CD4-positive, CD25-positive, alpha-beta regulatory T cell (primary cell): ENCODE measurements at regions not wholly inside any gene's neighbourhood (a gene's known extent, or its start where the extent isn't known, plus 50 kb on each side); places are given as distances from the start of the nearest gene placed in this dataset.

Experiments
- ATAC-seq, 2 donors: fragments of 150-1000 bp; cut with Tn5 transposase; one replicate each; pipeline ENCODE4 v1.10.0; 2021; ENCODE audit warnings: low read depth in 2 of 2, moderate number of reproducible peaks in 2 of 2, moderate library complexity in 1 of 2
- DNase-seq, 3 donors: peaks; one replicate each; pipeline versions ENCODE4 v3.0.0 to v3.0.0-alpha.2; 2012 to 2022; ENCODE audit warnings: mixed read lengths in 1 of 3
- H3K27ac ChIP-seq: one replicate; pipeline ENCODE4 v1.7.0; 2013; ENCODE audit warnings: mild to moderate bottlenecking, low read length; ENCODE audit not compliant: insufficient read depth, poor library complexity, severe bottlenecking
- H3K27me3 ChIP-seq: one replicate; pipeline ENCODE4 v1.7.0; 2013; ENCODE audit warnings: low read length; ENCODE audit not compliant: control insufficient read depth, insufficient read depth
- H3K36me3 ChIP-seq: one replicate; pipeline ENCODE4 v1.7.0; 2013; ENCODE audit warnings: mild to moderate bottlenecking, low read length, moderate library complexity; ENCODE audit not compliant: control insufficient read depth, insufficient read depth
- H3K4me1 ChIP-seq: 2 replicates; pipeline ENCODE4 v1.7.0; 2013; ENCODE audit warnings: mild to moderate bottlenecking, low read length; ENCODE audit not compliant: insufficient read depth, control insufficient read depth, poor library complexity, severe bottlenecking
- H3K4me3 ChIP-seq: one replicate; pipeline ENCODE4 v1.7.0; 2013; ENCODE audit warnings: low read depth, mild to moderate bottlenecking, low read length, moderate library complexity
- H3K9me3 ChIP-seq, 2 experiments: 1 replicate in 1 of 2; 2 replicates in 1 of 2; pipeline ENCODE4 v1.7.0; 2013; ENCODE audit warnings: low read length in 2 of 2, mild to moderate bottlenecking in 1 of 2, moderate library complexity in 1 of 2; ENCODE audit not compliant: control insufficient read depth in 2 of 2
- H3K27ac Mint-ChIP-seq, 3 donors: one replicate each; pipeline ENCODE4 v1.8.0; 2020 to 2022; ENCODE audit warnings: mild to moderate bottlenecking in 3 of 3, mixed read lengths in 3 of 3, moderate library complexity in 2 of 3
- H3K27me3 Mint-ChIP-seq: one replicate; pipeline ENCODE4 v1.8.0; 2022; ENCODE audit warnings: mild to moderate bottlenecking, mixed read lengths
- H3K36me3 Mint-ChIP-seq: one replicate; pipeline ENCODE4 v1.8.0; 2020; ENCODE audit warnings: mixed read lengths
- H3K4me1 Mint-ChIP-seq, 4 donors: one replicate each; pipeline ENCODE4 v1.8.0; 2020 to 2022; ENCODE audit warnings: mixed read lengths in 4 of 4, mild to moderate bottlenecking in 1 of 4
- H3K4me3 Mint-ChIP-seq, 4 donors: one replicate each; pipeline ENCODE4 v1.8.0; 2020 to 2022; ENCODE audit warnings: mild to moderate bottlenecking in 4 of 4, mixed read lengths in 4 of 4, moderate library complexity in 3 of 4
- H3K9me3 Mint-ChIP-seq, 7 donors: one replicate each; pipeline ENCODE4 v1.8.0; 2020 to 2022; ENCODE audit warnings: mixed read lengths in 7 of 7, mild to moderate bottlenecking in 3 of 7, moderate library complexity in 2 of 7

DNA sequence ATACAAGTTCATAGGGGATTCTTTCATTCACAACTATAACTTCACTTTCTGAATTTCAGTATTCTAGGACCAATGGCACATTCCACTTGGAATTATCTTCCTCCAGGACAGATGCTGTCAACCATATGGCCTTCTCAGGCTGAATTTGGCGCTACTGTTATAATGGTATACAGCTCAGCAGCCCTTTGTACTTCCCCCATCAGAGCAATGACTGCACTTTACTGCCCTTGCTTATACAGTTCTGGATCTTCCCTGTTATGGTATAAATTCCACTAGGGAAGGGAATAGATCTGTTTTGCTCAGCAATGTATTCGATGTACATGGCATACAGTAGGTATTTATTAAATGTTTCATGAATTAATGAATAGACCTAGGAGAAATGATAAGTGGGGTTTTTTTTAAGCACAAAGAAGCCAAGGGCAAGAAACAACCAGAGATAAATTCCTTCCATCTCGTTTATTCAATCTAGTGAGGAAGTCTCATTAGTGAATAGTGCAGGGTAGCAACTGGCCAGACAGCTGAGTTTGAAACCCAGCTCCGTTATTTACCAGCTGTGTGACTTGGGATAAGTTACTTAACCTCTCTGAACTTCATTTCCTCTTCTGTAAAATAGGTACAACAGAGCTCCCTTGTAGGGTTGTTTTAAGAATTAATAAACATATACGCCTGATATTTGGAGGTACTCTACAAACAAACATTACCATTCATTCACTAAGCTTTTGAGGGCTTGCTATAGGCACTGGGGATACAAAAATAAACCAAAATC lies 97.1 kb upstream of the PRDM1 start:
- H3K4me1 ChIP-seq, result peaks cover 31% of the 10 kb centered on the region
- Mint-ChIP-seq H3K9me3 (peaks cover 0 to 3% (median 0%) of the 10 kb centered on the region in 7 donors), H3K27ac (no peak overlapping the region), H3K4me1 (peaks cover 5 to 36% (median 22%) of the 10 kb centered on the region in 4 donors), H3K36me3 (no peaks in the 10 kb centered on the region), H3K27me3 (peaks cover 43% of the 10 kb centered on the region), H3K4me3 (peak overlapping the region in 1 of 4 donors; percentile 86)
- peaks cover 12% of the 10 kb centered on the region for H3K27me3 ChIP-seq
- no peak overlapping the region for H3K4me3 ChIP-seq
- DNase-seq (no peak), ATAC-seq (no peak)
- no peak overlapping the region for H3K27ac ChIP-seq
- H3K9me3 ChIP-seq, result no peaks in the 10 kb centered on the region
- no peaks in the 10 kb centered on the region for H3K36me3 ChIP-seq

DNA sequence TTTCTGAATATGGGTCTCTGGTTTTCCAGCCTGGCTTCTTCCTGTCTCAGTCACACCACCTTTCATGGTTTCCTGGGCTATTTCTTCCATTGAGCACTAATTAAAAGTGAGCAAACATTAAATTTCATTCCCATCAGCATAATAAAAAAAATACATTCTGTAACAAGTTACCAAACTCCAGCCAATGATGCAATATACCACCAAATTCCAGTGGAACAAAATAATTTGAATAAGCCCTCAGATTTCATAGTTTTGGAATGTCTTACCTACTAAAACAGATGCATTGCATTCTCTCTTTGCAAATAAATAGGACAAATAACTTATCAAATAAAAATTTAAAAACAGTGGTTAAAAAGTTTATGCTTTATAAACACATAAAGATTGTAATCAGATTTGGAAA lies 97.8 kb upstream of the PRDM1 start:
- peak overlapping the region in 1 of 4 donors; percentile 4 for H3K4me3 Mint-ChIP-seq
- no peak for ATAC-seq
- H3K27ac Mint-ChIP-seq, result no peak overlapping the region
- no peaks in the 10 kb centered on the region for H3K36me3 Mint-ChIP-seq
- H3K36me3 ChIP-seq, result no peaks in the 10 kb centered on the region
- H3K4me1 Mint-ChIP-seq, result peaks cover 5 to 30% (median 16%) of the 10 kb centered on the region in 4 donors
- peaks cover 25% of the 10 kb centered on the region for H3K4me1 ChIP-seq
- H3K4me3 ChIP-seq, result no peak overlapping the region
- H3K27me3 Mint-ChIP-seq, result peaks cover 41% of the 10 kb centered on the region
- no peak for DNase-seq
- no peak overlapping the region for H3K27ac ChIP-seq
- peaks cover 0 to 3% (median 0%) of the 10 kb centered on the region in 7 donors for H3K9me3 Mint-ChIP-seq
- no peaks in the 10 kb centered on the region for H3K9me3 ChIP-seq
- peaks cover 12% of the 10 kb centered on the region for H3K27me3 ChIP-seq

DNA sequence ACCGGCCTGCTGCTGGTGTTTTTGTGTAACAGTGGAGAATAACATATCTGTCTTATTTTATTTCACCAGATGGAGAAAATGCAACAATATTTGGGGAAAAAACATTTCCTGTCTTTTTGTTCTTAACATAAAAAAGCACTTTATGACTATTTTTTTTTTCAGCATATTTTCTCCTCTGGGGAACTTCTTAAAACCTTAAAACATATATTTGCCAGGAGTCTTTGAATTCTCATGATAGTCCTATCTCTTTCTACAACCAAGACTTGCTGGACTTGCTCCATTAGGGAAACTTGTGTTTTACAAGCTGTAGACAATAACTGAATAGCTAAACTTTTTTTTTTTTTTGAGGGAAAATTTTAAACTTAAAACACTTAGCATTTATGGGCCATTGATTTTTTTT lies 98.6 kb upstream of the PRDM1 start:
- H3K27ac ChIP-seq, result no peak overlapping the region
- no peak overlapping the region for H3K4me3 ChIP-seq
- peaks cover 18% of the 10 kb centered on the region for H3K4me1 ChIP-seq
- DNase-seq (no peak), ATAC-seq (no peak)
- Mint-ChIP-seq H3K4me3 (peak overlapping the region in 1 of 4 donors; percentile 12), H3K9me3 (peaks cover 0 to 3% (median 0%) of the 10 kb centered on the region in 7 donors), H3K27me3 (peaks cover 37% of the 10 kb centered on the region), H3K4me1 (peaks cover 5 to 24% (median 12%) of the 10 kb centered on the region in 4 donors), H3K27ac (no peak overlapping the region), H3K36me3 (no peaks in the 10 kb centered on the region)
- H3K27me3 ChIP-seq, result peaks cover 12% of the 10 kb centered on the region
- H3K9me3 ChIP-seq, result no peaks in the 10 kb centered on the region
- H3K36me3 ChIP-seq, result no peaks in the 10 kb centered on the region

DNA sequence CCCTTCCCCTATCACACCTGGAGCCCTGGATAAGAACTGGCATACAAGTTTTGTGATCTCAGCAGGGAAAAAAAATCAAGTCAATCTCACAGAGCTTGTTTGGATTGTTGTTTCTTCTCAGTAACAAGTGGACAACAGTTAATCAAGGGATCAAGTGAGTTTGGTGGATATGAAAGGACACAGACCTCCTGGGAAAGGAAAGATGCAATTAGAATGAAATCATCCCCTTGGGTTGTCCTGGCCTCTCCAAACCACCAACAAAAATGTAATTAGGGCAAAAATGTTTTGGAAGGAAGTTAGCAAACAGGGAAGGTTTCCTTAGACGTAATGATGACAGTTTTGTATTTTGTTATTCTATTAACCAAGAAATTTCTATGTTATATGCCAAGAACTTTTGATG lies 99.1 kb upstream of the PRDM1 start:
- H3K9me3 ChIP-seq, result no peaks in the 10 kb centered on the region
- no peak overlapping the region for H3K27ac Mint-ChIP-seq
- H3K4me1 Mint-ChIP-seq, result peaks cover 5 to 26% (median 14%) of the 10 kb centered on the region in 4 donors
- peaks cover 0 to 3% (median 0%) of the 10 kb centered on the region in 7 donors for H3K9me3 Mint-ChIP-seq
- ATAC-seq (no peak), DNase-seq (no peak)
- peaks cover 12% of the 10 kb centered on the region for H3K27me3 ChIP-seq
- peaks cover 37% of the 10 kb centered on the region for H3K27me3 Mint-ChIP-seq
- peaks cover 19% of the 10 kb centered on the region for H3K4me1 ChIP-seq
- no peaks in the 10 kb centered on the region for H3K36me3 ChIP-seq
- no peaks in the 10 kb centered on the region for H3K36me3 Mint-ChIP-seq
- no peak overlapping the region for H3K4me3 ChIP-seq
- H3K27ac ChIP-seq, result no peak overlapping the region
- peak overlapping the region in 1 of 4 donors; percentile 12 for H3K4me3 Mint-ChIP-seq

DNA sequence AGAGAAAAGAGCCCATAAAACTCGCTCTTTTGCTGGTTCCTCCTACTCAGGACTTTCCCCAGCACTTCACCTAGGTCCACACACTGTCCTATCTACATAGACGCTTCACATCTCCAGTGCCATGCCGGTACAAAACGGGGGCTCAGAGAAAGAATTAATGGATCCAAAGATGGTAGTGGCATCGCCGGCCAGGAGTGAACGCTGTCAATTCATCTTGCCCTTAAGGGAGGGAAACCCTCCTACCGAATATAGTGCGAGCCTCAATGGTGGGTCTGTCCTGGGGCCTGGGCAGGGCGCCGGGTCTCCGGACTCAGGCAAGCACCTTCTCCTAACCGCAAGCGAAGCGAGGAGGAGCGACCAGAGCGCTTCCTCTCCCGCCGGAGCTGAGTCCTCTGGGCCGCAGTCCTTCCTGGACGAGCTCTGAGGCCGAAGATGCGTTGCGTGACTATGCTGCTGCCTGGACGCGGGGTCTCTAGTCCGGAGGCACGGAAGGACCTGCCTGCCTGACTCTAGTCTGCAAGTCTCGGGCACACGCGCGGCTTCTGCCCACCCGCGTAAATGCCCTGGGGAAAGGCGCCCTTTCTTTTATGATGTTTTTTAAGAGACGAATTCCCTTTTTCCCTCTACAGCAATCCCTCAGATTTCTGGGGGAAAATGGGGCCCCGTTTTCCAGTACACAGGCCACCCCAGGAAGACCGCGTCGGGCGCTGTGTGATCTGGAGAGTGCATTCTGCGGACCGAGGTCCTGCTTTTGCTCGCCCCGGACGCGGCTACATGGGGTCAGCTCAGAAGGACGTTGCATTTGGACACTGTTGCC lies 100.1 kb upstream of the PRDM1 start:
- no peak overlapping the region for H3K27ac ChIP-seq
- H3K9me3 ChIP-seq, result no peaks in the 10 kb centered on the region
- H3K27ac Mint-ChIP-seq, result no peak overlapping the region
- DNase-seq (peak in 1 of 3 donors; percentile 42), ATAC-seq (no peak)
- H3K4me3 ChIP-seq, result no peak overlapping the region
- peaks cover 12% of the 10 kb centered on the region for H3K27me3 ChIP-seq
- H3K27me3 Mint-ChIP-seq, result peaks cover 37% of the 10 kb centered on the region
- peak overlapping the region in 2 of 4 donors; percentile 26 to 27 for H3K4me3 Mint-ChIP-seq
- H3K9me3 Mint-ChIP-seq, result peaks cover 0 to 3% (median 0%) of the 10 kb centered on the region in 7 donors
- H3K4me1 ChIP-seq, result peaks cover 23% of the 10 kb centered on the region
- peaks cover 6 to 27% (median 11%) of the 10 kb centered on the region in 4 donors for H3K4me1 Mint-ChIP-seq
- H3K36me3 Mint-ChIP-seq, result peaks cover under 1% of the 10 kb centered on the region
- H3K36me3 ChIP-seq, result no peaks in the 10 kb centered on the region

DNA sequence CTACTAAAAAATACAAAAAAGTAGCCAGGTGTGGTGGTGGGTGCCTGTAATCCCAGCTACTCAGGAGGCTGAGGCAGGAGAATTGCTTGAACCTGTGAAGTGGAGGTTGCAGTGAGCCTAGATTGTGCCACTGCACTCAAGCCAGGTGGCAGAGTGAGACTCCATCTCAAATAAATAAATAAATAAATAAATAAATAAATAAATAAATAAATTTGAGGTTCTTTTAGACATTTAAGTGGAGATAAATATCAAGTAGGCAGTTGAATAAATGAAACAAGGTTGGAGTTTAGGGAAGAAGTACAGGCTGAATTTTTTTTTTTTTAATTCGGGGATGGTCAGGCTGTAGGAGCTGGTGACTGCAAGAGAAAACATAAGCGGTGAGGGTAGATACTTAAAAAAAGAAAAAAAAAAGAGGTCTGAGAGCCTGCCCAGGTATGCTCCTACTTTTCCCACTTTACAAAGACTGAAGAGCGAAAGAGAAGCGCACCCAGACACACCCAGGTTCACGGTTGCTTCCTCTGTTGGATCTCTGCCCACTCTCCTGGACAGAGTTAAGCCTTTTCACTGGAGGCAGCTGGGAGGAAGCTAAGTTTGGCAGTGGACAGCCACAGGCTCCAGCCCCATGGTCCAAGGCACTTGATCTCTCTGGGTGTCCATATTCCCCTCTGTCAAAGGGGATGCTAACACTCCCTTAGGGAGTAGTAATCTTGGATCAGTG lies 100.9 kb upstream of the PRDM1 start:
- peaks cover 12% of the 10 kb centered on the region for H3K27me3 ChIP-seq
- H3K27ac ChIP-seq, result no peak overlapping the region
- no peak for ATAC-seq
- H3K4me1 ChIP-seq, result peaks cover 25% of the 10 kb centered on the region
- no peak for DNase-seq
- no peak overlapping the region for H3K27ac Mint-ChIP-seq
- H3K27me3 Mint-ChIP-seq, result peaks cover 37% of the 10 kb centered on the region
- H3K4me3 Mint-ChIP-seq, result no peak overlapping the region
- no peak overlapping the region for H3K4me3 ChIP-seq
- H3K9me3 ChIP-seq, result no peaks in the 10 kb centered on the region
- H3K36me3 ChIP-seq, result no peaks in the 10 kb centered on the region
- H3K9me3 Mint-ChIP-seq, result peaks cover 0 to 4% (median 0%) of the 10 kb centered on the region in 7 donors
- H3K36me3 Mint-ChIP-seq, result peaks cover 5% of the 10 kb centered on the region
- H3K4me1 Mint-ChIP-seq, result peaks cover 9 to 30% (median 16%) of the 10 kb centered on the region in 4 donors

DNA sequence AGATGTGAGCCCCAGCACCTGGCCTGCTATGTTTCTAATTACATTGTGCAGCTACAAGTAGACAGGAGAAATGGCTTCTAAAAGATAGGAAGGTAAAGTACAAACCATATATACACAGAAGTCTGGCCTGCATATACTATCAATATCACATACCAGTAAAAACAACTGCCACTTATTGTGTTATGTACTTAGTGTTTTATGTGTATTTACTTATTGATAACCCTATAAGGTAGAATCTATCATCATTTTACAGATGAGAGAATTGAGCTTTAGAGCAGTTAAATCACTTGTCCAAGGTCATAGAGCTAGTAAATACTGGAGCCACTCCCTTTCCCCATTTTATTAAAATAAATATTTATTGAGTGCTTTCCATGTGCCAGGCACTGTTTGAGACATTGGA lies 102.4 kb upstream of the PRDM1 start:
- Histone ChIP-seq H3K4me3 (no peak overlapping the region), H3K4me1 (peaks cover 25% of the 10 kb centered on the region), H3K27ac (no peak overlapping the region), H3K36me3 (no peaks in the 10 kb centered on the region), H3K27me3 (peaks cover 12% of the 10 kb centered on the region), H3K9me3 (no peaks in the 10 kb centered on the region)
- Mint-ChIP-seq H3K9me3 (peaks cover 0 to 4% (median 0%) of the 10 kb centered on the region in 7 donors), H3K27ac (no peak overlapping the region), H3K4me1 (peaks cover 11 to 35% (median 22%) of the 10 kb centered on the region in 4 donors), H3K36me3 (peaks cover 5% of the 10 kb centered on the region), H3K27me3 (peaks cover 30% of the 10 kb centered on the region), H3K4me3 (peak overlapping the region in 2 of 4 donors; percentile 3 to 76)
- no peak for ATAC-seq
- DNase-seq, result no peak
